ENCODE measurements at regions not wholly inside any gene's neighbourhood (a gene's known extent, or its start where the extent isn't known, plus 50 kb on each side); places are given as distances from the start of the nearest gene placed in this dataset.

GRCh38 chr22:26757496-26757895 lies 100.1 kb downstream of the MIAT start:
- Histone ChIP-seq H3K4ac (replicated peaks; ENCODE audit: insufficient read length, low read depth, low read length) (no peak overlapping the region), H3K4me2 (ENCODE audit: insufficient read depth in 1 of 2, low read depth in 2 of 2, low read length in 2 of 2) (no peak overlapping the region), H4K91ac (replicated peaks; ENCODE audit: insufficient read length, low read length) (no peak overlapping the region), H3K9me3 (ENCODE audit: insufficient read depth in 2 of 2, low read depth in 1 of 2, low read length in 1 of 2) (peaks cover 0 to 6% of the 10 kb centered on the region in 2 experiments; a peak in 2 of 4 replicates), H2AK5ac (ENCODE audit: low read depth, low read length) (no peak overlapping the region), H4K20me1 (replicated peaks in 1 of 2; ENCODE audit: control insufficient read depth in 1 of 2, insufficient read depth in 2 of 2, low read length in 2 of 2) (peaks cover 0 to 2% of the 10 kb centered on the region in 2 experiments), H4K8ac (ENCODE audit: extremely low read depth, insufficient read depth, low read length) (no peak overlapping the region), H4K5ac (ENCODE audit: insufficient read length, low read depth, low read length) (no peak overlapping the region), H3K18ac (ENCODE audit: extremely low read depth, low read length) (no peak overlapping the region), H3K27ac (ENCODE audit: low read depth, low read length) (no peak overlapping the region), H3K14ac (ENCODE audit: insufficient read length) (no peak overlapping the region), H2BK20ac (ENCODE audit: low read length) (no peak overlapping the region), H3K79me1 (ENCODE audit: low read depth, low read length) (no peaks in the 10 kb centered on the region; the same call in 1 of the 2 replicates), H3K36me3 (ENCODE audit: control insufficient read depth in 2 of 4, insufficient read depth in 4 of 4, low read length in 3 of 4) (no peaks in the 10 kb centered on the region), H2AFZ (ENCODE audit: low read length) (no peak overlapping the region), H3K79me2 (ENCODE audit: control insufficient read depth in 1 of 2, insufficient read depth in 2 of 2, low read length in 2 of 2) (no peaks in the 10 kb centered on the region), H3K4me3 (ENCODE audit: extremely low read depth in 1 of 4, insufficient read depth in 2 of 4, low read depth in 3 of 4, low read length in 4 of 4) (no peak overlapping the region), H3K56ac (replicated peaks; ENCODE audit: insufficient read length, low read depth, low read length) (no peak overlapping the region), H2BK12ac (ENCODE audit: low read depth, low read length) (no peak overlapping the region), H3K4me1 (replicated peaks in 1 of 4; ENCODE audit: control insufficient read depth in 3 of 4, insufficient read depth in 4 of 4, low read length in 3 of 4) (peaks cover 7 to 13% (median 10%) of the 10 kb centered on the region in 4 experiments), H2BK120ac (replicated peaks; ENCODE audit: low read depth, low read length) (no peak overlapping the region), H3K9ac (replicated peaks in 1 of 4; ENCODE audit: extremely low read depth in 1 of 4, low read depth in 3 of 4, low read length in 3 of 4) (no peak overlapping the region), H3K23me2 (ENCODE audit: low read depth, low read length) (no peaks in the 10 kb centered on the region), H2BK5ac (ENCODE audit: low read depth, low read length) (no peak overlapping the region), H3K27me3 (replicated peaks in 1 of 4; ENCODE audit: control insufficient read depth in 3 of 4, extremely low read depth in 1 of 4, insufficient read depth in 3 of 4, low read length in 3 of 4) (peaks cover 0 to 3% (median 1%) of the 10 kb centered on the region in 4 experiments; a peak in 3 of 7 replicates), H2BK15ac (ENCODE audit: low read length) (no peak overlapping the region), H3K23ac (ENCODE audit: insufficient read length) (no peak overlapping the region)
- FAIRE-seq (no peak), DNase-seq (ENCODE audit: low read depth in 1 of 2, low spot score in 2 of 2) (no peak)
- WGBS, 2 experiments (ENCODE audit: extremely low coverage in 1 of 2, insufficient coverage in 1 of 2, insufficient read length in 1 of 2, insufficient replicate concordance in 2 of 2, low coverage in 1 of 2, low lambda C conversion rate in 2 of 2, missing lambda C conversion rate in 1 of 2) = 94% methylated on average over 4 of the region's 4 CpGs; no CpG with 5 or more reads in 1 of the 2 experiments
- CTCF ChIA-PET (ENCODE audit: partially characterized antibody) = interaction anchor here (0.7 to 1.8 kb wide), 6 partner anchors 47 to 922 kb away, joined by 3 to 9 read pairs (median 4); no protein-coding TSS in a partner anchor
- POLR2A ChIA-PET (ENCODE audit: partially characterized antibody) = interaction anchor here (0.8 kb wide), 1 partner anchor 8 kb away, joined by 5 read pairs; no protein-coding TSS in a partner anchor
- no peak for TF ChIP-seq CTCF (IDR thresholded peaks at IDR 0.05; ENCODE audit: control extremely low read depth in 1 of 3, insufficient read depth in 1 of 3, low read depth in 1 of 3, low read length in 3 of 3)
- no peak for TF ChIP-seq SP2 (IDR thresholded peaks at IDR 0.05; ENCODE audit: low read length)
- TF ChIP-seq RFX5 (IDR thresholded peaks at IDR 0.05; ENCODE audit: borderline replicate concordance, low read depth, low read length) = no peak
- no peak for TF ChIP-seq E2F6 (IDR thresholded peaks at IDR 0.05)
- no peak for TF ChIP-seq POLR2AphosphoS5 (IDR thresholded peaks at IDR 0.05; ENCODE audit: low read depth, low read length)
- TF ChIP-seq YY1 (IDR thresholded peaks at IDR 0.05; ENCODE audit: low read depth, low read length) = no peak
- TF ChIP-seq EZH2 (IDR thresholded peaks at IDR 0.05; ENCODE audit: low read depth, low read length, severe bottlenecking) = no peak
- no peak for TF ChIP-seq TEAD4 (IDR thresholded peaks at IDR 0.05; ENCODE audit: low read depth, low read length)
- no peak for TF ChIP-seq FOSL1 (IDR thresholded peaks at IDR 0.05; ENCODE audit: insufficient read depth, low read depth, low read length)
- no peak for TF ChIP-seq BCL11A (IDR thresholded peaks at IDR 0.05; ENCODE audit: low read depth in 2 of 2, low read length in 2 of 2)
- no peak for TF ChIP-seq RXRA (IDR thresholded peaks at IDR 0.05; ENCODE audit: insufficient read depth, low read depth, low read length)

All from H1 (cell line).